BE2C (cell line): ENCODE measurements at regions not wholly inside any gene's neighbourhood (a gene's known extent, or its start where the extent isn't known, plus 50 kb on each side); places are given as distances from the start of the nearest gene placed in this dataset.

Experiments used
- DNase-seq: peaks from one replicate; pipeline ENCODE4 v3.0.0-alpha.2; 2020
- H3K27me3 ChIP-seq: fragments of 250-450 bp; sonication (Bioruptor Pico); 2 replicates; pipeline ENCODE4 v1.5.1; 2020; ENCODE audit warnings: mild to moderate bottlenecking
- H3K36me3 ChIP-seq: fragments of 250-450 bp; sonication (Bioruptor Pico); 2 replicates; pipeline ENCODE4 v1.5.1; 2020; ENCODE audit warnings: mild to moderate bottlenecking
- H3K4me1 ChIP-seq: fragments of 250-450 bp; sonication (Bioruptor Pico); 2 replicates; pipeline ENCODE4 v1.5.1; 2020
- H3K4me3 ChIP-seq: 2 replicates; pipeline ENCODE4 v1.5.1; 2011; ENCODE audit warnings: low read depth, low read length
- H3K9me3 ChIP-seq: fragments of 250-450 bp; sonication (Bioruptor Pico); 2 replicates; pipeline ENCODE4 v1.5.1; 2020
- TF ChIP-seq, protein P1 (sequence below): IDR thresholded peaks from 2 replicates; pipeline ENCODE4 v1.5.1; 2012; ENCODE audit warnings: mild to moderate bottlenecking, low read depth, low read length

DNA sequence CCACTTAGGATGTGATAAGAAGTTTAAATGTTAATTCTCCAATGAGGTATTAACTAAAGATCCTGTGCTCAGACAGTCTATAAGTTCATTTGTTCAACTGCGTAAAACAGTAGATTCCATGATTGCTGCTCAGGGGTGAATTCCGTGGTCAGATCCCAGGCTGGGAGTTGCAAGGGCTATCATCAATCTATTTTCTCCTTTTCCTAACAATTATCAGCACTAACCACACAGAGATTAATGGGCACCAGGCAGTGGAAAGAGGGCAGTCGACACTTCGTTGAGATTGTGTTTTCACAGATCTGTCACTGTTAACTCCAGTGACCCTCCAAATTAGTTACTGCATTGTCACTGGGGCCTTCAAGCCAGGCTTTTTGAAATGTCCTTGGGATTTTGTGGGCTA, 154.1 kb upstream of the SPRED2 start:
- H3K9me3 ChIP-seq, result no peaks in the 10 kb centered on the region
- no peaks in the 10 kb centered on the region for H3K27me3 ChIP-seq
- H3K36me3 ChIP-seq, result no peaks in the 10 kb centered on the region
- TF ChIP-seq, protein P1, sequence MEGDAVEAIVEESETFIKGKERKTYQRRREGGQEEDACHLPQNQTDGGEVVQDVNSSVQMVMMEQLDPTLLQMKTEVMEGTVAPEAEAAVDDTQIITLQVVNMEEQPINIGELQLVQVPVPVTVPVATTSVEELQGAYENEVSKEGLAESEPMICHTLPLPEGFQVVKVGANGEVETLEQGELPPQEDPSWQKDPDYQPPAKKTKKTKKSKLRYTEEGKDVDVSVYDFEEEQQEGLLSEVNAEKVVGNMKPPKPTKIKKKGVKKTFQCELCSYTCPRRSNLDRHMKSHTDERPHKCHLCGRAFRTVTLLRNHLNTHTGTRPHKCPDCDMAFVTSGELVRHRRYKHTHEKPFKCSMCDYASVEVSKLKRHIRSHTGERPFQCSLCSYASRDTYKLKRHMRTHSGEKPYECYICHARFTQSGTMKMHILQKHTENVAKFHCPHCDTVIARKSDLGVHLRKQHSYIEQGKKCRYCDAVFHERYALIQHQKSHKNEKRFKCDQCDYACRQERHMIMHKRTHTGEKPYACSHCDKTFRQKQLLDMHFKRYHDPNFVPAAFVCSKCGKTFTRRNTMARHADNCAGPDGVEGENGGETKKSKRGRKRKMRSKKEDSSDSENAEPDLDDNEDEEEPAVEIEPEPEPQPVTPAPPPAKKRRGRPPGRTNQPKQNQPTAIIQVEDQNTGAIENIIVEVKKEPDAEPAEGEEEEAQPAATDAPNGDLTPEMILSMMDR, result no peak
- no peaks in the 10 kb centered on the region for H3K4me1 ChIP-seq
- no peak overlapping the region for H3K4me3 ChIP-seq
- no peak for DNase-seq

DNA sequence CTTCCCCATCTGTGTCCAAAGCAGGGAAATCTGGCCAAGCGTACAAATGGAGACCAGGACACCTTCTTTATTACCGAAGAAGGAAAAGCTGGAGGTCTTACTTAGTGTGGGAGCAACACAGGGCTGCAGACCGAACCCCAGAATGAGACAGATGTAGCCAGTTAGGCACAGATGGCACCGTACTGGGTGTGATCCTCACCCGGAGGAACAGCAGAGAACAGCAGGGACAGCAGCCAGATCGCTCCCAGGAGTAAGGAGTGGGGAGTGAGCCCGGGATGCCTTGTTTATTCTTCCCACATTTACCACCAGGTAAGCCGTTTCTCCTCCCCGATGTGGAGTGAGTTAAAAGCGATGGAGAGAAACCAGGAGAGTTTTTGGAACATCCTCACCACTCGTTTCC, 150.7 kb upstream of the SPRED2 start:
- TF ChIP-seq, protein P1, result no peak
- Histone ChIP-seq H3K4me3 (no peak overlapping the region), H3K4me1 (no peaks in the 10 kb centered on the region), H3K36me3 (no peaks in the 10 kb centered on the region), H3K9me3 (no peaks in the 10 kb centered on the region), H3K27me3 (no peaks in the 10 kb centered on the region)
- DNase-seq, result no peak

DNA sequence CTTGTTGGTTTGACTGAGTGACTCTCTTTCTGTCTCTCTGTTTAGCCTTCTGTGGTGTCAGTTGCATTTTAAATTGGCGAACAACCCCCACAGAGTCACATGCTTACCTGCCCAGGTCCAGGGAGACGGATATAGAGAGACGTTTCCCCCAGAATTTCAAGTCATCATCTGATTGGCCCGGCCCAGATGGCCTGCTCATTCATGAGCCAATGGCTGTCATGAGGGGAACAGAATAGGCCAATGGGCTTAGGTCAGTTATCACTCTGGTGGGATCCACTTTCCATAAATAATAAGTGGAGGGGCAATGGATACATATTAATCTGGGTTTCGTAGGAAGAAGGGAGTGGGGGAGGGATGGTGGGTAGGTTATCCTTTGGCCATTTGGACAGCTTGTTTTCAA, 150.0 kb upstream of the SPRED2 start:
- no peak for DNase-seq
- no peaks in the 10 kb centered on the region for H3K4me1 ChIP-seq
- TF ChIP-seq, protein P1, result no peak
- H3K27me3 ChIP-seq, result no peaks in the 10 kb centered on the region
- H3K4me3 ChIP-seq, result no peak overlapping the region
- no peaks in the 10 kb centered on the region for H3K36me3 ChIP-seq
- no peaks in the 10 kb centered on the region for H3K9me3 ChIP-seq

DNA sequence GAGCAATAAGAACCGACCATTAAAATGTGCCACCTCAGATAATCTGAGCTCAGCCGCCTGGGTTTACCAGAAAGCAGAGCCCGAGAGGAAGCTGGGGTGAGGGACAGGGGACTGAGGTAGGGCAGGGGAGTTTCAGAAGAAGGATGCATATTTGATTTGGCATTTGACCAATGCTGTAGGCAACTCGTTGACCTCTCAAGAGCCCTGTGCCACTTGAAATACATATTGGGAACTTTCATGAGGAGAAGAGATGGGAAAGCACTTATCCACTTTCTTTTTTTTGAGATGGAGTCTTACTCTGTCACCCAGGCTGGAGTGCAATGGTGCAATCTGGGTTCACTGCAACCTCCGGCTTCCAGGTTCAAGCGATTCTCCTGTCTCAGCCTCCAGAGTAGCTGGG, 148.4 kb upstream of the SPRED2 start:
- TF ChIP-seq, protein P1, result no peak
- DNase-seq, result no peak
- H3K36me3 ChIP-seq, result no peaks in the 10 kb centered on the region
- no peaks in the 10 kb centered on the region for H3K27me3 ChIP-seq
- no peaks in the 10 kb centered on the region for H3K9me3 ChIP-seq
- H3K4me1 ChIP-seq, result no peaks in the 10 kb centered on the region
- no peak overlapping the region for H3K4me3 ChIP-seq

DNA sequence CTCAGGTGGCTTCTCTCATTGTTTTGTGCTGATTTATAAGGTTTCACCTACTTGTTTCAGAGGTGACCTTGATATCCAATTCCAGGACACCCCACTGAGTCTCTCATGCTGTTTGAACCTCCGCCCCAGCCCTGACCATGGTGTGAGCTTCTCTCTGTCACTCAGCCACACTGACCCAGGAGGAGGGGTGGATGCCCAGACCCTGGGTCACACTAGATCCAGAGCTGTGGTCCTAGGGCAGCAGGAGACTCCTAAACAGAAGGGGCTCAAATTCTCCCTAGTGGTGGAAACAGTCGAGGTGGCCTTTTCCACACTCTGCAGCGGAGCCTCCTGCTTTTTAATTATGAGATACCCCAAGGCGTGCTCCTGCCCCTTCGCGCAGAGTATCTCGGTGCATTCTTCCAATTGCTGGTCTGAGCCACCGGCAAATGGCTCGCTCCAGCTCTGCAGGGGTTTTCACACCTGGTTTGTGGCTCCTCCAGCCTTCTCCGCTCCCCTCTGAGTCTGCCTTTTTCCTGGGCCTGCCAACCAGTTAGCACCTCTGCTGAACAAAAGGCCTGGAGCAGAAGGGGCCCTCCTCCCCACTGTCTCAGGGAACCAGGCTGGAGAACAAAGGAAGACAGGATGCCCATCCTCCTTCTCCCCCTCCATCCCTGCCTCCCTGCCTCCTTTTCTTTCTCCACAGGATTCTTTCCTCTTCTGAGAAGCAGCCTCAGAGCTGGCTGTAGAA, 147.3 kb upstream of the SPRED2 start:
- Histone ChIP-seq H3K4me1 (no peaks in the 10 kb centered on the region), H3K27me3 (no peaks in the 10 kb centered on the region), H3K36me3 (no peaks in the 10 kb centered on the region), H3K9me3 (no peaks in the 10 kb centered on the region), H3K4me3 (no peak overlapping the region)
- TF ChIP-seq, protein P1, result no peak
- no peak for DNase-seq

DNA sequence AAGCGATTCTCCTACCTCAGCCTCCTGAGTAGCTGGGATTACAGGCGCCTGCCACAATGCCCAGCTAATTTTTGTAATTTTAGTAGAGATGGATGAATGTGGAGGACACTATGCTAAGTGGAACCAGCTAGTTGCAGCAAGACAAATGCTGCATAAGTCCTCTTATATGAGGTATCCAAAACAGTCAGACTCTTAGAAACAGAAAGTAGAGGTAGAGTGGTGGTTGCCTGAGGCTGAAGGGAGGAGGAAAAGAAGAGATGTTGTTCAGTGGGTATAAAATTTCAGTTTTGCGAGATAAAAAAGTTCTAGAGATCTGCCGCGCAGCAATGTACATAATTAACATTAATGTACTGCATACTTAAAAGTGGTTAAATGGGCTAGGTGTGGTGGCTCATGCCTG, 145.3 kb upstream of the SPRED2 start:
- H3K27me3 ChIP-seq, result no peaks in the 10 kb centered on the region
- no peaks in the 10 kb centered on the region for H3K36me3 ChIP-seq
- DNase-seq, result no peak
- no peak overlapping the region for H3K4me3 ChIP-seq
- TF ChIP-seq, protein P1, result no peak
- no peaks in the 10 kb centered on the region for H3K4me1 ChIP-seq
- H3K9me3 ChIP-seq, result no peaks in the 10 kb centered on the region
